ENCODE measurements at regions not wholly inside any gene's neighbourhood (a gene's known extent, or its start where the extent isn't known, plus 50 kb on each side); places are given as distances from the start of the nearest gene placed in this dataset.

GRCh38 chr11:11691296-11692151 is 69.7 kb upstream of the GALNT18 start:
- no peak for TF ChIP-seq ARNTL (CRISPR knock-in tag; IDR thresholded peaks at IDR 0.05; ENCODE audit: borderline replicate concordance, low read depth)
- no peak for TF ChIP-seq RARB (CRISPR knock-in tag; IDR thresholded peaks at IDR 0.05)
- no peak for TF ChIP-seq ZFP3 (CRISPR knock-in tag; IDR thresholded peaks at IDR 0.05)
- no peak for TF ChIP-seq TSHZ2 (CRISPR knock-in tag; IDR thresholded peaks at IDR 0.05)
- no peak for TF ChIP-seq GLIS3 (CRISPR knock-in tag; IDR thresholded peaks at IDR 0.05)
- TF ChIP-seq CREB5 (CRISPR knock-in tag; IDR thresholded peaks at IDR 0.05; ENCODE audit: low read depth), result no peak
- TF ChIP-seq CSRNP3 (CRISPR knock-in tag; IDR thresholded peaks at IDR 0.05), result no peak
- TF ChIP-seq ZNF565 (CRISPR knock-in tag; conservative IDR thresholded peaks at IDR 0.05; ENCODE audit: low read depth), result no peak
- no peak for TF ChIP-seq ZFP30 (CRISPR knock-in tag; IDR thresholded peaks at IDR 0.05)
- no peak for TF ChIP-seq PATZ1 (CRISPR knock-in tag; IDR thresholded peaks at IDR 0.05; ENCODE audit: borderline replicate concordance)
